Calu3 (cell line): ENCODE measurements at regions not wholly inside any gene's neighbourhood (a gene's known extent, or its start where the extent isn't known, plus 50 kb on each side); places are given as distances from the start of the nearest gene placed in this dataset.

Source experiments
- BruUV-seq: library from RNA; stranded (reverse); fragments of 400-500 nt; replicated peaks from 2 replicates; lab custom pipeline; 2021; lab: Mats Ljungman, UMichigan
- CTCF ChIA-PET: fragments of 300-600 bp; sonication (Branson Sonifier 250); formaldehyde crosslinking; loops from one replicate; lab custom pipeline; 2022; ENCODE audit warnings: antibody characterized with exemption; lab: Charles Lee
- DNase-seq: peaks from one replicate; pipeline ENCODE4 v3.0.0; 2022
- H3K27ac Mint-ChIP-seq: one replicate; pipeline ENCODE4 v1.8.0; 2022; ENCODE audit warnings: mixed read lengths; ENCODE audit not compliant: unreplicated experiment
- H3K27me3 Mint-ChIP-seq: one replicate; pipeline ENCODE4 v1.8.0; 2022; ENCODE audit warnings: mixed read lengths; ENCODE audit not compliant: unreplicated experiment
- H3K36me3 Mint-ChIP-seq: one replicate; pipeline ENCODE4 v1.8.0; 2022; ENCODE audit warnings: mild to moderate bottlenecking, moderate library complexity, mixed read lengths; ENCODE audit not compliant: insufficient read depth, unreplicated experiment
- H3K4me1 Mint-ChIP-seq: one replicate; pipeline ENCODE4 v1.8.0; 2022; ENCODE audit warnings: mild to moderate bottlenecking, low read depth, mixed read lengths; ENCODE audit not compliant: unreplicated experiment
- H3K4me3 Mint-ChIP-seq: one replicate; pipeline ENCODE4 v1.8.0; 2022; ENCODE audit warnings: mild to moderate bottlenecking, low read depth, moderate library complexity, mixed read lengths; ENCODE audit not compliant: unreplicated experiment
- H3K9me3 Mint-ChIP-seq: one replicate; pipeline ENCODE4 v1.8.0; 2022; ENCODE audit warnings: low read depth, mixed read lengths; ENCODE audit not compliant: unreplicated experiment
- intact Hi-C: fragments of 100-400 bp; cut with micrococcal nuclease; formaldehyde crosslinking; loops from one replicate; pipeline ENCODE4 v1.10.0; 2022; ENCODE audit not compliant: unreplicated experiment
- TF ChIP-seq, protein P1 (sequence below): fragments of 200-600 bp; IDR thresholded peaks from one replicate; pipeline ENCODE4 v1.8.0; 2022; ENCODE audit warnings: antibody characterized with exemption; ENCODE audit not compliant: unreplicated experiment

DNA sequence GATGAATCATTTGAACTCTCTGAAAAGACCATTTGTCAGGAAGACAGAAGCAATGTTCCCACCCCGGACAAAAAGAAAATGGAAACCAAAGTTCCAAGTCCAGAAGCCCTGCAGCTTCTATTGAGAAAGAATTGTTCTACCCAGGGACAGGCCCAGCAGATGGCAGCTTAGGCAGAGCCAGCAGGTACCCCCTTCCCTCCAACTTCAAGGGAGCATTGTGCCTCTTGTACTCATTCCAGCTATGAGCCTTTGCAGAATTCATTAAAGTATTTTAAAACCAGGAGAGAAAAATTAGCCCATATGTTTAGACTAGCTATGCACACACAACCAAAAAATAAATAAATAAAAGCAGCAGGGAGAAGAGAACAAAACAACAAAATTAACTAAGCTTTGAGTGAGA is 85.2 kb upstream of the KCND3 start:
- H3K27me3 Mint-ChIP-seq: peaks cover 27% of the 10 kb centered on the region
- intact Hi-C loops: no loop called here
- DNase-seq: no peak
- H3K36me3 Mint-ChIP-seq: no peaks in the 10 kb centered on the region
- CTCF ChIA-PET: no interaction called here
- no peak overlapping the region for H3K4me3 Mint-ChIP-seq
- TF ChIP-seq, protein P1, sequence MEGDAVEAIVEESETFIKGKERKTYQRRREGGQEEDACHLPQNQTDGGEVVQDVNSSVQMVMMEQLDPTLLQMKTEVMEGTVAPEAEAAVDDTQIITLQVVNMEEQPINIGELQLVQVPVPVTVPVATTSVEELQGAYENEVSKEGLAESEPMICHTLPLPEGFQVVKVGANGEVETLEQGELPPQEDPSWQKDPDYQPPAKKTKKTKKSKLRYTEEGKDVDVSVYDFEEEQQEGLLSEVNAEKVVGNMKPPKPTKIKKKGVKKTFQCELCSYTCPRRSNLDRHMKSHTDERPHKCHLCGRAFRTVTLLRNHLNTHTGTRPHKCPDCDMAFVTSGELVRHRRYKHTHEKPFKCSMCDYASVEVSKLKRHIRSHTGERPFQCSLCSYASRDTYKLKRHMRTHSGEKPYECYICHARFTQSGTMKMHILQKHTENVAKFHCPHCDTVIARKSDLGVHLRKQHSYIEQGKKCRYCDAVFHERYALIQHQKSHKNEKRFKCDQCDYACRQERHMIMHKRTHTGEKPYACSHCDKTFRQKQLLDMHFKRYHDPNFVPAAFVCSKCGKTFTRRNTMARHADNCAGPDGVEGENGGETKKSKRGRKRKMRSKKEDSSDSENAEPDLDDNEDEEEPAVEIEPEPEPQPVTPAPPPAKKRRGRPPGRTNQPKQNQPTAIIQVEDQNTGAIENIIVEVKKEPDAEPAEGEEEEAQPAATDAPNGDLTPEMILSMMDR: no peak
- H3K27ac Mint-ChIP-seq: no peak overlapping the region
- BruUV-seq: no TSS peak
- H3K9me3 Mint-ChIP-seq: no peaks in the 10 kb centered on the region
- no peaks in the 10 kb centered on the region for H3K4me1 Mint-ChIP-seq

DNA sequence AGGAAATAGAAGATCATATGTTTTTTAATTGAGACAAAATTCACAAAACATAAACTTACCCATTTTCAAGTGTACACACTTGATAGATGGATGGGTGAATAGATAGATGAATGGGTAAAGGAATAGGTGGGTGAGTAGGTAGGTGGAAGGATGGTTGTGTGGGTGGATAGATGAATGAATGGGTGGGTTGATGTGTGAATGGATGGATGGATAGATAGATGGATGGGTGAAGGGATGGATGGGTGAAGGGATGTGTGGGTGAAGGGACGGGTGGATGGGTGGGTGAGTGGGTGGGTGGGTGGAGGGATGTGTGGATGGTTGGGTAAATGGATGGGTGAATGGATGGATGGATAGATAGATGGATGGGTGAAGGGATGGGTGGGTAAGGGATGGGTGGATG is 86.1 kb upstream of the KCND3 start:
- H3K4me3 Mint-ChIP-seq: no peak overlapping the region
- H3K4me1 Mint-ChIP-seq: no peaks in the 10 kb centered on the region
- TF ChIP-seq, protein P1: no peak
- peaks cover 27% of the 10 kb centered on the region for H3K27me3 Mint-ChIP-seq
- DNase-seq: no peak
- no peaks in the 10 kb centered on the region for H3K9me3 Mint-ChIP-seq
- CTCF ChIA-PET: no interaction called here
- no TSS peak for BruUV-seq
- intact Hi-C loops: no loop called here
- H3K36me3 Mint-ChIP-seq: no peaks in the 10 kb centered on the region
- H3K27ac Mint-ChIP-seq: no peak overlapping the region

DNA sequence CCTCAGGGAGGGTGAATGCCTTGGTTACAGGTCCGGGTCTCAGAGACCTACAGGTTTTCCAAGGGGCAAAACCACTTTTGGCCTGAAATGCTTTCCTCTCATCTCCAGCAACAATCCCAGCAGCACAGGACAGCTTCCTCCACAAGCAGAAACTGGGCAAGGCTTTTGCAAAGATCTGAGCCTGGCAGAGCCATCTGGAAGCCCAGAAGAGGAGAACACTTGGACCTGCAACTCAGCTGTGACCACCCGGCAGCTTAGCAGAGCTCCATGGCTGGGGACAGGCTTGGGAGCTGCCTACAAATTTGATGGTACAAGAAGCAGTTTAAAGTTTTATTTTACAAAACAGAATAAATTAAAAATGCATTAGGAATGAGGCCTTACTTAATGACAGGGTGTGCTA is 90.0 kb upstream of the KCND3 start:
- Mint-ChIP-seq H3K27ac (no peak overlapping the region), H3K9me3 (no peaks in the 10 kb centered on the region), H3K4me3 (no peak overlapping the region), H3K36me3 (no peaks in the 10 kb centered on the region), H3K4me1 (no peaks in the 10 kb centered on the region), H3K27me3 (peaks cover 27% of the 10 kb centered on the region)
- CTCF ChIA-PET: no interaction called here
- DNase-seq: no peak
- BruUV-seq: no TSS peak
- intact Hi-C loops: no loop called here
- TF ChIP-seq, protein P1: no peak

GRCh38 chr1:112083487-112083886 is 94.0 kb upstream of the KCND3 start:
- no peaks in the 10 kb centered on the region for H3K4me1 Mint-ChIP-seq
- H3K27ac Mint-ChIP-seq: no peak overlapping the region
- peaks cover 45% of the 10 kb centered on the region for H3K27me3 Mint-ChIP-seq
- CTCF ChIA-PET: no interaction called here
- no peaks in the 10 kb centered on the region for H3K9me3 Mint-ChIP-seq
- H3K36me3 Mint-ChIP-seq: no peaks in the 10 kb centered on the region
- TF ChIP-seq, protein P1: no peak
- DNase-seq: no peak
- intact Hi-C loops: no loop called here
- no peak overlapping the region for H3K4me3 Mint-ChIP-seq
- no TSS peak for BruUV-seq
